GM18505 (cell line): ENCODE measurements at regions not wholly inside any gene's neighbourhood (a gene's known extent, or its start where the extent isn't known, plus 50 kb on each side); places are given as distances from the start of the nearest gene placed in this dataset.
A peak's percentile ranks its signal among the peaks of the same experiment; 100 is the strongest.
"Not testable (repeated sequence)": the region's sequence is repeated elsewhere in the genome, so short reads cannot be mapped to it uniquely, and the experiment has no call there.

Experiments used
- ATAC-seq: cut with Tn5 transposase; IDR thresholded peaks from one replicate; pipeline ENCODE4 v1.9.1; 2021; ENCODE audit not compliant: unreplicated experiment
- POLR2A ChIP-seq: IDR thresholded peaks from 4 replicates; pipeline ENCODE4 v1.6.1; 2011; ENCODE audit warnings: borderline replicate concordance; ENCODE audit not compliant: insufficient read depth, insufficient read length; ENCODE audit errors: extremely low read depth

DNA sequence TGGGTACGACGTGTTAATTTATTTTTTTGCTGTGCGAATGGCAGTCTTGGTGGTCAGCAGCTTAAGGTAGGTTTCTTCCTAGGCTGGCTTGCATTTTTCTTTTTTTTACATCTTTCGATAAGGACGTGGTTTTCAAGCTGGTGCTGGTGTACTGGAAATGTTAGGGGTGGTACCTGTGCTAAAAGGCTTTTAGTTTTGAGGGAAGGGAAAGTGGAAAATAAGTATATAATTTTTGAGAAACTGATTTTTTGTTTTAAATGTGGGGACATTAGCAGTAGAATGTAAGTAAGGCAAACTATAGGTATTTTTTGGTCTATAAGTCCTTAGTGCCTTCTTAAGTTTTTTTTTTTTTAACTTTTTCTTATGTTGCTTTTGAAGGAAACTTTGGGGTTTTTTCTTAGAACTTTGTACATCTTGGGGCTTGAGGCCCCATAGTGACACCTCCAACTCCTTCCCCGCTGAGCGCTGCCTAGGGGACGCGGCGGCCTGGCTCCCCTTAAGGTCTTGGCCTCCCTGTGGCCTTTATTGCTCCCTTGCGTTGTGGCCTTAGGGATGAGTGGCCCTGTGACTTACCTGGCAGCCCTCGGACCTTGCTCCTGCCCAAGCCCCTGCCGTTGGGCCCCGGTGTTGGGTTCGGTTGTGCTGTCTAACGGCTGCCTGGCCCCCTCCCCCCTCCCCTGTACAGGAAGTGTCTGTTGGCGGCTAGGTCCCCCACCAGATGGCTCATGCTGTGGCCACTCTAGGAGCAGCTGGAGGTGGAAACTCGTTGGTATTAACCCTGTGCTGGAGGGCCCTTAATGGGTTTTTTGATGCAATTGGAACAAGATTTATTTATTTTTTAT, 88.0 kb upstream of the RPRML start:
- ATAC-seq: peak; percentile 62
- peak; percentile 90 for TF ChIP-seq POLR2A

DNA sequence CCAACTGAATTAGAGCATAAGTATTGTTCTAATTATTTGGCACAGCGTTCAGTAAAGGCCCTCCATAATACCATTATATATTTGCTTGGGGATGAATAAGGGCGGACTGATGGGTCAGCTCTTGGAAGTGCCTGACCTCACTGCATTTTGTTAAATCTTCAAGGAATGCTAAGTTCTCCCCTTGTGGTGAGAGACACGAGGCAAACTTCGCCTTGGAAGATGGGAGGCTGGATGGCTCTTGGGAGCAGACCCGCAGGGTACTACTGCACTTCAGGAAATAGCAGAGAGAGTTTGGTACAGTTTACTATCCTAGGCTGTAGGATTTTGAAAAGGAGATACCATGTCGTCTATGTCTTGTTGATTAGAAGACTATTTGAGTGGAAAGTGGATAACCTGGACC, 87.0 kb upstream of the RPRML start:
- no peak for ATAC-seq
- TF ChIP-seq POLR2A: no peak

DNA sequence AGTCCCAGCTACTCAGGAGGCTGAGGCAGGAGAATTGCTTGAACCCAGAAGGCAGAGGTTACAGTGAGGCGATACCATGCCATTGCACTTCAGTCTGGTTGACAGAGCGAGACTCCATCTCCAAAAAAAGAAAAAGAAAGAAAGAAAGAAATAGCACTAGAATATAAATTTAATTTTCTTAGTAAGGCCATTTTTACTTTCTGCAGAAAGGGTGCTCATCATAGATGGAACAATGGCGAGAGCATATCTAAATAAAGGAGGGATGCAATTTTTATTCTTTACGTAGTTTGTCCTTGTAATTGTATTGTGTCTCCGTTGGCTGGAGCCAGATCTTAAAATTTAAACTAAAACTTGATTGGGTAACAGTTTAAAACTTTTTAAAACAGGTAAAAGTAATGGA, 85.6 kb upstream of the RPRML start:
- TF ChIP-seq POLR2A: no peak
- no peak for ATAC-seq

DNA sequence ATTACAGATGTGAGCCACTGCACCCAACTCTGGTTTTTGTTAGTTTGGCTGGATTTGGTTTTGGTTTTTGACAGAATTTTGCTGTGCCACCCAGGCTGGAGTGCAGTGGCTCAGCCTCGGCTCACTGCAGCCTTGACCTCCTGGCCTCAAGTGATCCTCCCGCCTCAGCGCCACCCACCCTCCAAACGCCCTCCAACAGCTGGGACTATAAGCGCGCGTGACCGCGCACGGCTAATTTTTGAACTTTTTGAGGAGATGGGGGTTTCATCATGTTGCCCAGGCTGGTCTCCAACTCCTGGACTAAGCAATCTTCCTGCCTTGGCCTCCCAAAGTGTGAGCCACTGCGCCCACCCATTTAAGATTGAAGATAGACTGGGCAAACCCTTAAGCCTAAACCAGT, 84.4 kb upstream of the RPRML start:
- no peak for TF ChIP-seq POLR2A
- ATAC-seq: no peak

DNA sequence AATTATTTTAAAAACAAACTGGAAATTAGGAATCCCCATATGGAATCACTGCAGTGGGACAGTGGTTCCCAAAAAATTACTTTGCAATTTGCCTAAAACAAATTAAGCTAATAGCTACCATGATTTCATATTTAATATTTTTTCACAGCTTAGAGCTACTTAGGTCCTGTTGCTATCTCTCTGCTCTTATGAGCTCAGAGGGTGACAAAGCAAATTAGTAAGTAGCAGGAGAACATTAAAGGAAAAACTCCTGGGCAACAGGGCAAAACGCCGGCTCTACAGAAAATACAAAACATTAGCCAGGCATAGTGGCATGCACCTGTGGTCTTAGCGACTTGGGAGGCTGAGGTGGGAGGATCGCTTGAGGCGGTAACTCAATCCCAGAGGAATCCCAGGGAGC, 83.8 kb upstream of the RPRML start:
- ATAC-seq: not testable (repeated sequence)

DNA sequence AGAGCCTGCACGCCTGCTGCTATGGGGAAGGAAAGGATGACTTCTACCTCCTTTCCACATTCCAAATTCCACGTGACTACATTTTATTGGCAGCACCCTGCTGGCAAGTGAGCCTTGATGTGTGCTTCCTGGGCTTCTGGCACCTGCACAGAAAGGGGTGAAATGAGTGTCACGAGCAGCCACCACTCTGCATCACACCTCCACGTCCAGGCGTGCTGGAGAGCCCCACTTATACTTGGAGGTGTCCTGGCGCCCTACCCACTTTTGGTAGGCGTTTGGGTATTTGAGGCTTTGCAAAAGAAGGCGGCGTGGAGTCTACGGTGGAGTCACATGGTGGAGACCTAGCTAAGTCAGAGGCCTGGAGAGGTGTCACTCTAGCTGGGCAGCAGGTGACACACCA, 81.0 kb upstream of the RPRML start:
- ATAC-seq: not testable (repeated sequence)

DNA sequence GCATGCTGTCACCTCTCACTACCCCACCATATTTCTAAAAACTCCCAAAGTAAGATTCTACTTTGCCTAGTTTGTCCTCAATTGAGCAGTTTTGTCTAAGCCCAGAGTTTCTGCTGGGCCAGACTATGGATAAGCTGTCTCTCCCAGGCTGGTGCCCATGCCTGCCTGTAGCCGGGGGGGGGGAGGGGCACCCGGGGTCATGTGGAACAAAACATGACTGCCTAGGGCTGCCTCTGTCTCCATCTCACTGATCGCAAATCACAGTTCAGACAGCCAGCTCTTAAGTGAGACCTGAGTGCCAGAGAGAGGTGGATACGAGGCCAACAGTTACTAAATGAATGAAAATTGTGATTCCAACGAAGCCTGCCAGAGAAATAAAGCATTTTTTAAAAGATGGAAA, 78.8 kb upstream of the RPRML start:
- no peak for ATAC-seq
- TF ChIP-seq POLR2A: no peak

DNA sequence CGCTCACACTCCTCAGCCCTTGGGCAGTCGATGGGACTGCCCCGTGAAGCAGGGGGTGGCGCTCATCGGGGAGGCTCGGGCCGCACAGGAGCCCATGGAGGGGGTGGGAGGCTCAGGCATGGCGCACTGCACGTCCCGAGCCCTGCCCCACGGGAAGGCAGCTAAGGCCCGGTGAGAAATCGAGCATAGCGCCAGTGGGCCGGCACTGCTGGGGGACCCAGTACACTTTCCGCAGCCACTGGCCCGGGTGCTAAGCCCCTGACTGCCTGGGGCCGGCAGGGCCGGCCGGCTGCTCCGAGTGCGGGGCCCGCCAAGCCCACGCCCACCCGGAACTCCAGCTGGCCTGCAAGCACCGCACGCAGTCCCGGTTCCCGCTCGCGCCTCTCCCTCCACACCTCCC, 78.2 kb upstream of the RPRML start:
- not testable (repeated sequence) for ATAC-seq

DNA sequence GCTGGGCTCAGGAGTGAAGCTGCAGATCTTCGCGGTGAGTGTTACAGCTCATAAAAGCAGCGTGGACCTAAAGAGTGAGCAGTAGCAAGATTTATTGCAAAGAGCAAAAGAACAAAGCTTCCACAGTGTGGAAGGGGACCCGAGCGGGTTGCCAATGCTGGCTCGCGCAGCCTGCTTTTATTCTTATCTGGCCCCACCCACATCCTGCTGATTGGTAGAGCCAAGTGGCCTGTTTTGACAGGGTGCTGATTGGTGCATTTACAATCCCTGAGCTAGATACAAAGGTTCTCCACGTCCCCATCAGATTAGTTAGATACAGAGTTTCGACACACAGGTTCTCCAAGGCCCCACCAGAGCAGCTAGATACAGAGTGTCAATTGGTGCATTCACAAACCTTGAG, 77.6 kb upstream of the RPRML start:
- ATAC-seq: not testable (repeated sequence)
